ENCODE measurements at regions not wholly inside any gene's neighbourhood (a gene's known extent, or its start where the extent isn't known, plus 50 kb on each side); places are given as distances from the start of the nearest gene placed in this dataset.

- DNase-seq (ENCODE audit: low spot score) = peak; percentile 82
Measured at GRCh38 chr21:45592208-45592619, 50.0 kb upstream of the SLC19A1 start.

GRCh38 chr21:45592626-45593134 lies 50.4 kb upstream of the SLC19A1 start:
- no peak for DNase-seq (ENCODE audit: low spot score)

DNA sequence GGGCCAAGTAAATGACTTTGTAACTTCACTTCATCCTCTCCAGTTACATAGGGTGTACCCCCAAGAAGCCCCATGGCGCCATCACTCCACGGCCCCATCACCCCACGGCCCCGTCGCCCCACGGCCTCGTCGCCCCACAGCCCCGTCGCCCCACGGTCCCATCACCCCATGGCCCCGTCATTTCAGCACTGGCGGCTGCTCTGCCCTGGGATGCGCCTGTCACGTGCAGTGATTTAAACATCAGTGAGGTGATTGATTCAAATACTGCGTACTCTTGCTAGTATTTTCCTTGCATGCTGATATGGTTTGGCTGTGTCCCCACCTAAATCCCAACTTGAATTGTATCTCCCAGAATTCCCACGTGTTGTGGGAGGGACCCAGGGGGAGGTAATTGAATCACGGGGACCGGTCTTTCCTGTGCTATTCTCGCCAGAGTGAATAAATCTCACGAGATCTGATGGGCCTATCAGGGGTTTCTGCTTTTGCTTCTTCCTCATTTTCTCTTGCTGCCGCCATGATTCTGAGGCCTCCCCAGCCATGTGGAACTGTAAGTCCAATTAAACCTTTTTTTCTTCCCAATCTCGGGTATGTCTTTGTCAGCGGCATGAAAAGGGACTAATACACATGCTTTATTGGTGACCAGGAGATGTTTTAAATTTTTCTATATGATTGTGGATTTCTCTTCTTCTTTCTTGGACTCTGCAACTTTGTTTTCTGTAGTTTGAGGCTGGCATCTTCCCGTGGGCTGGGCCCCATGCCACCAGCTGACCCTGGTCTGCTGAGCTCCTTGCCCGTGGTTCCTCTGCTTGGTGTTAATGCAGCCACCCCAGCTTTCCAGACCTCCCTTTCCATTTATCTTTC lies 50.1 kb upstream of the PCBP3 start:
- no peak for DNase-seq (ENCODE audit: low spot score)
